H9 (cell line): ENCODE measurements at regions not wholly inside any gene's neighbourhood (a gene's known extent, or its start where the extent isn't known, plus 50 kb on each side); places are given as distances from the start of the nearest gene placed in this dataset.

Experiments used
- DNase-seq: peaks from one replicate; pipeline ENCODE4 v3.0.0-alpha.2; 2017
- H2AFZ ChIP-seq: one replicate; pipeline ENCODE4 v1.6.1; 2013; ENCODE audit warnings: mild to moderate bottlenecking, low read length, control low read depth, moderate library complexity
- H2AK5ac ChIP-seq: 2 replicates; pipeline ENCODE4 v1.6.1; 2013; ENCODE audit warnings: low read length, control low read depth, mixed read lengths; ENCODE audit not compliant: insufficient read length
- H2BK120ac ChIP-seq: one replicate; pipeline ENCODE4 v1.6.1; 2013; ENCODE audit warnings: low read depth, mild to moderate bottlenecking, low read length, control low read depth, inconsistent platforms; ENCODE audit not compliant: poor library complexity, severe bottlenecking
- H2BK12ac ChIP-seq: 2 replicates; pipeline ENCODE4 v1.6.1; 2013; ENCODE audit warnings: low read length, control low read depth, mixed read lengths, low read depth; ENCODE audit not compliant: insufficient read length
- H2BK15ac ChIP-seq: 2 replicates; pipeline ENCODE4 v1.6.1; 2013; ENCODE audit warnings: low read depth, low read length, control low read depth
- H2BK20ac ChIP-seq: one replicate; pipeline ENCODE4 v1.6.1; 2013; ENCODE audit warnings: low read depth, mild to moderate bottlenecking, low read length, control low read depth, inconsistent platforms; ENCODE audit not compliant: poor library complexity, severe bottlenecking
- H2BK5ac ChIP-seq: 2 replicates; pipeline ENCODE4 v1.6.1; 2013; ENCODE audit warnings: low read length, control low read depth, mixed read lengths; ENCODE audit not compliant: insufficient read length
- H3K14ac ChIP-seq: 2 replicates; pipeline ENCODE4 v1.6.1; 2013; ENCODE audit warnings: low read length, control low read depth; ENCODE audit not compliant: insufficient read depth
- H3K18ac ChIP-seq: 2 replicates; pipeline ENCODE4 v1.6.1; 2013; ENCODE audit warnings: low read depth, mild to moderate bottlenecking, mixed read lengths, low read length, control low read depth; ENCODE audit not compliant: insufficient read length
- H3K23ac ChIP-seq: 2 replicates; pipeline ENCODE4 v1.6.1; 2013; ENCODE audit warnings: low read length, control low read depth, mixed read lengths, low read depth; ENCODE audit not compliant: insufficient read length
- H3K23me2 ChIP-seq: 2 replicates; pipeline ENCODE4 v1.6.1; 2013; ENCODE audit warnings: low read depth, mild to moderate bottlenecking, mixed read lengths, low read length, control low read depth; ENCODE audit not compliant: insufficient read length, poor library complexity, severe bottlenecking
- H3K27ac ChIP-seq: 2 replicates; pipeline ENCODE4 v1.5.1; 2013; ENCODE audit warnings: low read length, control low read depth, mixed read lengths, low read depth; ENCODE audit not compliant: insufficient read length
- H3K27me3 ChIP-seq: 2 replicates; pipeline ENCODE4 v1.6.1; 2013; ENCODE audit warnings: low read length, control low read depth, inconsistent platforms; ENCODE audit not compliant: insufficient read depth
- H3K4ac ChIP-seq: 2 replicates; pipeline ENCODE4 v1.6.1; 2013; ENCODE audit warnings: low read depth, mild to moderate bottlenecking, control low read depth, inconsistent platforms, low read length, moderate library complexity
- H3K4me1 ChIP-seq: 2 replicates; pipeline ENCODE4 v1.6.1; 2013; ENCODE audit warnings: low read length, control low read depth, inconsistent platforms; ENCODE audit not compliant: insufficient read depth
- H3K4me2 ChIP-seq: 2 replicates; pipeline ENCODE4 v1.6.1; 2013; ENCODE audit warnings: low read length, control low read depth, mixed read lengths; ENCODE audit not compliant: insufficient read length, insufficient read depth
- H3K56ac ChIP-seq: 2 replicates; pipeline ENCODE4 v1.6.1; 2013; ENCODE audit warnings: low read depth, mild to moderate bottlenecking, mixed read lengths, low read length, control low read depth; ENCODE audit not compliant: insufficient read length
- H3K79me1 ChIP-seq: 2 replicates; pipeline ENCODE4 v1.6.1; 2013; ENCODE audit warnings: low read depth, mild to moderate bottlenecking, moderate library complexity, low read length, control low read depth, inconsistent platforms; ENCODE audit not compliant: insufficient read depth, poor library complexity, severe bottlenecking
- H3K79me2 ChIP-seq: 2 replicates; pipeline ENCODE4 v1.6.1; 2013; ENCODE audit warnings: low read length, control low read depth, inconsistent platforms; ENCODE audit not compliant: insufficient read depth
- H3K9ac ChIP-seq: 2 replicates; pipeline ENCODE4 v1.6.1; 2013; ENCODE audit warnings: low read length, control low read depth, mixed read lengths; ENCODE audit not compliant: insufficient read length; ENCODE audit errors: extremely low read depth
- H3K9me3 ChIP-seq: one replicate; pipeline ENCODE4 v1.6.1; 2013; ENCODE audit warnings: low read depth, low read length, inconsistent platforms; ENCODE audit not compliant: control insufficient read depth
- H3T11ph ChIP-seq: one replicate; pipeline ENCODE4 v1.6.1; 2013; ENCODE audit warnings: mild to moderate bottlenecking, low read length, control low read depth, inconsistent platforms
- H4K20me1 ChIP-seq: one replicate; pipeline ENCODE4 v1.6.1; 2013; ENCODE audit not compliant: control insufficient read depth, insufficient read length, insufficient read depth
- H4K5ac ChIP-seq: 2 replicates; pipeline ENCODE4 v1.6.1; 2013; ENCODE audit warnings: low read depth, mild to moderate bottlenecking, mixed read lengths, low read length, control low read depth; ENCODE audit not compliant: insufficient read length
- H4K8ac ChIP-seq: replicated peaks from 2 replicates; pipeline ENCODE4 v1.6.1; 2013; ENCODE audit warnings: low read length, control low read depth, mixed read lengths, low read depth; ENCODE audit not compliant: insufficient read length
- H4K91ac ChIP-seq: 2 replicates; pipeline ENCODE4 v1.6.1; 2013; ENCODE audit warnings: low read depth, mild to moderate bottlenecking, moderate library complexity, mixed read lengths, low read length, control low read depth; ENCODE audit not compliant: insufficient read length
- H3K27ac Mint-ChIP-seq, 3 experiments: 2 replicates in 2 of 3; 3 replicates in 1 of 3; pipeline ENCODE4 v1.8.0; 2020 to 2021; ENCODE audit warnings: mixed read lengths in 3 of 3, mild to moderate bottlenecking in 1 of 3, moderate library complexity in 1 of 3
- H3K27me3 Mint-ChIP-seq: 2 replicates; pipeline ENCODE4 v1.8.0; 2021; ENCODE audit warnings: low read depth, mild to moderate bottlenecking, moderate library complexity, mixed read lengths
- H3K36me3 Mint-ChIP-seq, 3 experiments: 2 replicates in 2 of 3; 3 replicates in 1 of 3; pipeline ENCODE4 v1.8.0; 2020 to 2021; ENCODE audit warnings: low read depth in 3 of 3, mixed read lengths in 3 of 3; ENCODE audit not compliant: insufficient read depth in 1 of 3
- H3K4me1 Mint-ChIP-seq, 2 experiments: 2 replicates each; pipeline ENCODE4 v1.8.0; 2020; ENCODE audit warnings: mixed read lengths in 2 of 2
- H3K4me3 Mint-ChIP-seq, 2 experiments: 2 replicates in 1 of 2; 3 replicates in 1 of 2; pipeline ENCODE4 v1.8.0; 2020 to 2021; ENCODE audit warnings: mild to moderate bottlenecking in 2 of 2, mixed read lengths in 2 of 2, moderate library complexity in 1 of 2
- H3K9me3 Mint-ChIP-seq, 2 experiments: 2 replicates in 1 of 2; 3 replicates in 1 of 2; pipeline ENCODE4 v1.8.0; 2020; ENCODE audit warnings: mild to moderate bottlenecking in 2 of 2, mixed read lengths in 2 of 2, moderate library complexity in 1 of 2
- CTCF ChIP-seq: fragments of 200-600 bp; sonication (generic); conservative IDR thresholded peaks from 3 replicates; pipeline ENCODE4 v1.8.0; 2021; ENCODE audit warnings: antibody characterized with exemption, mild to moderate bottlenecking
- WGBS: extraction: QIAGEN DNeasy Blood & Tissue Kit; methylation state at CpG from one replicate; pipeline ENCODE4 v1.1.7; 2013; ENCODE audit warnings: missing lambda C conversion rate, low lambda C conversion rate, mixed read lengths; ENCODE audit not compliant: insufficient read length; ENCODE audit errors: extremely low coverage; 5-methylcytosine and 5-hydroxymethylcytosine counted together

DNA sequence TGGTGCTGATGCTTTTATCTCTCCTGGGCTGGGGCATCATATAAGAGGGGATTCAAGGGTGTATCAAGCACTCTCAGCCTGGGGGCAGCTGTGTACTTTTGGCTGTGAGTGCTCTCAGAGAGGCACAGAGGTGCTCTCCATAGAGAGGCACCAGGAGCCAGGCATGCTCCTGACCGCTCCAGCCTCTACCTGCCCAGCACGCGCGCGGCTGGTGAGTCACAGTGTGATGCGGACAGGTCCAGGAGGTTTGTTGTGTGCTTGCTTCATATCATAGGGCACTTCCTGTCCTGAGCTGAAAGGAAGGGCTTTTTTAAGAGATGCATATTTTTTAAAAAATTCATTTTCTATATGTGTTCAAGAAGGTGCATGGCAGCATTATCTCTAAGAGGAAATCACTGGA lies 93.6 kb upstream of the BCAR3 start:
- H4K20me1 ChIP-seq: no peaks in the 10 kb centered on the region
- no peak overlapping the region for H2BK15ac ChIP-seq
- no peak overlapping the region for H3K4me2 ChIP-seq
- no peak overlapping the region for H3K23ac ChIP-seq
- no peaks in the 10 kb centered on the region for H3K23me2 ChIP-seq
- H3K79me1 ChIP-seq: no peaks in the 10 kb centered on the region
- H3K4me1 ChIP-seq: peaks cover 2% of the 10 kb centered on the region; the same call in 1 of the 2 replicates
- no CpG with 5 or more reads among the region's 6 CpGs for WGBS
- no peak overlapping the region for H3K14ac ChIP-seq
- no peak overlapping the region for H2BK5ac ChIP-seq
- DNase-seq: no peak
- no peak overlapping the region for H4K8ac ChIP-seq
- H2AFZ ChIP-seq: no peak overlapping the region
- H3K4ac ChIP-seq: no peak overlapping the region
- no peak overlapping the region for H2BK12ac ChIP-seq
- no peak overlapping the region for H2BK120ac ChIP-seq
- no peak for TF ChIP-seq CTCF
- H3K79me2 ChIP-seq: no peaks in the 10 kb centered on the region
- no peak overlapping the region for H2AK5ac ChIP-seq
- H2BK20ac ChIP-seq: no peak overlapping the region
- no peaks in the 10 kb centered on the region for H3K9me3 Mint-ChIP-seq
- H4K5ac ChIP-seq: no peak overlapping the region
- no peak overlapping the region for H3K27ac ChIP-seq
- no peak overlapping the region for H3T11ph ChIP-seq
- H3K27me3 ChIP-seq: no peaks in the 10 kb centered on the region
- H3K36me3 Mint-ChIP-seq: no peaks in the 10 kb centered on the region
- H3K27me3 Mint-ChIP-seq: no peaks in the 10 kb centered on the region
- H3K4me3 Mint-ChIP-seq: no peak overlapping the region
- H4K91ac ChIP-seq: no peak overlapping the region
- peaks cover 20 to 21% of the 10 kb centered on the region in 2 experiments for H3K4me1 Mint-ChIP-seq
- no peak overlapping the region for H3K56ac ChIP-seq
- no peak overlapping the region for H3K27ac Mint-ChIP-seq
- H3K18ac ChIP-seq: no peak overlapping the region
- H3K9me3 ChIP-seq: no peaks in the 10 kb centered on the region
- H3K9ac ChIP-seq: no peak overlapping the region
